DOHH2 (cell line): ENCODE measurements at regions not wholly inside any gene's neighbourhood (a gene's known extent, or its start where the extent isn't known, plus 50 kb on each side); places are given as distances from the start of the nearest gene placed in this dataset.

Experiments
- CTCF ChIP-seq: fragments of 200-600 bp; sonication (generic); IDR thresholded peaks from one replicate; pipeline ENCODE4 v1.5.1; 2014; ENCODE audit warnings: antibody characterized with exemption, mild to moderate bottlenecking, low read depth, low read length; ENCODE audit not compliant: poor library complexity, severe bottlenecking
- EZH2phosphoT487 ChIP-seq: fragments of 200-600 bp; sonication (generic); IDR thresholded peaks from 2 replicates; pipeline ENCODE4 v1.6.1; 2017; ENCODE audit warnings: borderline replicate concordance, mild to moderate bottlenecking, antibody characterized with exemption, low read length, moderate library complexity, mixed read lengths

GRCh38 chrY:7325531-7325930, 414.0 kb upstream of the AMELY start:
- no peak for TF ChIP-seq CTCF
- no peak for TF ChIP-seq EZH2phosphoT487
